H9 (cell line): ENCODE measurements at regions not wholly inside any gene's neighbourhood (a gene's known extent, or its start where the extent isn't known, plus 50 kb on each side); places are given as distances from the start of the nearest gene placed in this dataset.

Experiments used
- DNase-seq: peaks from one replicate; pipeline ENCODE4 v3.0.0-alpha.2; 2017
- H2AFZ ChIP-seq: one replicate; pipeline ENCODE4 v1.6.1; 2013; ENCODE audit warnings: mild to moderate bottlenecking, low read length, control low read depth, moderate library complexity
- H2AK5ac ChIP-seq: 2 replicates; pipeline ENCODE4 v1.6.1; 2013; ENCODE audit warnings: low read length, control low read depth, mixed read lengths; ENCODE audit not compliant: insufficient read length
- H2BK120ac ChIP-seq: one replicate; pipeline ENCODE4 v1.6.1; 2013; ENCODE audit warnings: low read depth, mild to moderate bottlenecking, low read length, control low read depth, inconsistent platforms; ENCODE audit not compliant: poor library complexity, severe bottlenecking
- H2BK12ac ChIP-seq: 2 replicates; pipeline ENCODE4 v1.6.1; 2013; ENCODE audit warnings: low read length, control low read depth, mixed read lengths, low read depth; ENCODE audit not compliant: insufficient read length
- H2BK15ac ChIP-seq: 2 replicates; pipeline ENCODE4 v1.6.1; 2013; ENCODE audit warnings: low read depth, low read length, control low read depth
- H2BK20ac ChIP-seq: one replicate; pipeline ENCODE4 v1.6.1; 2013; ENCODE audit warnings: low read depth, mild to moderate bottlenecking, low read length, control low read depth, inconsistent platforms; ENCODE audit not compliant: poor library complexity, severe bottlenecking
- H2BK5ac ChIP-seq: 2 replicates; pipeline ENCODE4 v1.6.1; 2013; ENCODE audit warnings: low read length, control low read depth, mixed read lengths; ENCODE audit not compliant: insufficient read length
- H3K14ac ChIP-seq: 2 replicates; pipeline ENCODE4 v1.6.1; 2013; ENCODE audit warnings: low read length, control low read depth; ENCODE audit not compliant: insufficient read depth
- H3K18ac ChIP-seq: 2 replicates; pipeline ENCODE4 v1.6.1; 2013; ENCODE audit warnings: low read depth, mild to moderate bottlenecking, mixed read lengths, low read length, control low read depth; ENCODE audit not compliant: insufficient read length
- H3K23ac ChIP-seq: 2 replicates; pipeline ENCODE4 v1.6.1; 2013; ENCODE audit warnings: low read length, control low read depth, mixed read lengths, low read depth; ENCODE audit not compliant: insufficient read length
- H3K23me2 ChIP-seq: 2 replicates; pipeline ENCODE4 v1.6.1; 2013; ENCODE audit warnings: low read depth, mild to moderate bottlenecking, mixed read lengths, low read length, control low read depth; ENCODE audit not compliant: insufficient read length, poor library complexity, severe bottlenecking
- H3K27ac ChIP-seq: 2 replicates; pipeline ENCODE4 v1.5.1; 2013; ENCODE audit warnings: low read length, control low read depth, mixed read lengths, low read depth; ENCODE audit not compliant: insufficient read length
- H3K27me3 ChIP-seq: 2 replicates; pipeline ENCODE4 v1.6.1; 2013; ENCODE audit warnings: low read length, control low read depth, inconsistent platforms; ENCODE audit not compliant: insufficient read depth
- H3K4ac ChIP-seq: 2 replicates; pipeline ENCODE4 v1.6.1; 2013; ENCODE audit warnings: low read depth, mild to moderate bottlenecking, control low read depth, inconsistent platforms, low read length, moderate library complexity
- H3K4me1 ChIP-seq: 2 replicates; pipeline ENCODE4 v1.6.1; 2013; ENCODE audit warnings: low read length, control low read depth, inconsistent platforms; ENCODE audit not compliant: insufficient read depth
- H3K4me2 ChIP-seq: 2 replicates; pipeline ENCODE4 v1.6.1; 2013; ENCODE audit warnings: low read length, control low read depth, mixed read lengths; ENCODE audit not compliant: insufficient read length, insufficient read depth
- H3K56ac ChIP-seq: 2 replicates; pipeline ENCODE4 v1.6.1; 2013; ENCODE audit warnings: low read depth, mild to moderate bottlenecking, mixed read lengths, low read length, control low read depth; ENCODE audit not compliant: insufficient read length
- H3K79me1 ChIP-seq: 2 replicates; pipeline ENCODE4 v1.6.1; 2013; ENCODE audit warnings: low read depth, mild to moderate bottlenecking, moderate library complexity, low read length, control low read depth, inconsistent platforms; ENCODE audit not compliant: insufficient read depth, poor library complexity, severe bottlenecking
- H3K79me2 ChIP-seq: 2 replicates; pipeline ENCODE4 v1.6.1; 2013; ENCODE audit warnings: low read length, control low read depth, inconsistent platforms; ENCODE audit not compliant: insufficient read depth
- H3K9ac ChIP-seq: 2 replicates; pipeline ENCODE4 v1.6.1; 2013; ENCODE audit warnings: low read length, control low read depth, mixed read lengths; ENCODE audit not compliant: insufficient read length; ENCODE audit errors: extremely low read depth
- H3K9me3 ChIP-seq: one replicate; pipeline ENCODE4 v1.6.1; 2013; ENCODE audit warnings: low read depth, low read length, inconsistent platforms; ENCODE audit not compliant: control insufficient read depth
- H3T11ph ChIP-seq: one replicate; pipeline ENCODE4 v1.6.1; 2013; ENCODE audit warnings: mild to moderate bottlenecking, low read length, control low read depth, inconsistent platforms
- H4K20me1 ChIP-seq: one replicate; pipeline ENCODE4 v1.6.1; 2013; ENCODE audit not compliant: control insufficient read depth, insufficient read length, insufficient read depth
- H4K5ac ChIP-seq: 2 replicates; pipeline ENCODE4 v1.6.1; 2013; ENCODE audit warnings: low read depth, mild to moderate bottlenecking, mixed read lengths, low read length, control low read depth; ENCODE audit not compliant: insufficient read length
- H4K8ac ChIP-seq: replicated peaks from 2 replicates; pipeline ENCODE4 v1.6.1; 2013; ENCODE audit warnings: low read length, control low read depth, mixed read lengths, low read depth; ENCODE audit not compliant: insufficient read length
- H4K91ac ChIP-seq: 2 replicates; pipeline ENCODE4 v1.6.1; 2013; ENCODE audit warnings: low read depth, mild to moderate bottlenecking, moderate library complexity, mixed read lengths, low read length, control low read depth; ENCODE audit not compliant: insufficient read length
- H3K27ac Mint-ChIP-seq, 3 experiments: 2 replicates in 2 of 3; 3 replicates in 1 of 3; pipeline ENCODE4 v1.8.0; 2020 to 2021; ENCODE audit warnings: mixed read lengths in 3 of 3, mild to moderate bottlenecking in 1 of 3, moderate library complexity in 1 of 3
- H3K27me3 Mint-ChIP-seq: 2 replicates; pipeline ENCODE4 v1.8.0; 2021; ENCODE audit warnings: low read depth, mild to moderate bottlenecking, moderate library complexity, mixed read lengths
- H3K36me3 Mint-ChIP-seq, 3 experiments: 2 replicates in 2 of 3; 3 replicates in 1 of 3; pipeline ENCODE4 v1.8.0; 2020 to 2021; ENCODE audit warnings: low read depth in 3 of 3, mixed read lengths in 3 of 3; ENCODE audit not compliant: insufficient read depth in 1 of 3
- H3K4me1 Mint-ChIP-seq, 2 experiments: 2 replicates each; pipeline ENCODE4 v1.8.0; 2020; ENCODE audit warnings: mixed read lengths in 2 of 2
- H3K4me3 Mint-ChIP-seq, 2 experiments: 2 replicates in 1 of 2; 3 replicates in 1 of 2; pipeline ENCODE4 v1.8.0; 2020 to 2021; ENCODE audit warnings: mild to moderate bottlenecking in 2 of 2, mixed read lengths in 2 of 2, moderate library complexity in 1 of 2
- H3K9me3 Mint-ChIP-seq, 2 experiments: 2 replicates in 1 of 2; 3 replicates in 1 of 2; pipeline ENCODE4 v1.8.0; 2020; ENCODE audit warnings: mild to moderate bottlenecking in 2 of 2, mixed read lengths in 2 of 2, moderate library complexity in 1 of 2
- CTCF ChIP-seq: fragments of 200-600 bp; sonication (generic); conservative IDR thresholded peaks from 3 replicates; pipeline ENCODE4 v1.8.0; 2021; ENCODE audit warnings: antibody characterized with exemption, mild to moderate bottlenecking
- WGBS: extraction: QIAGEN DNeasy Blood & Tissue Kit; methylation state at CpG from one replicate; pipeline ENCODE4 v1.1.7; 2013; ENCODE audit warnings: missing lambda C conversion rate, low lambda C conversion rate, mixed read lengths; ENCODE audit not compliant: insufficient read length; ENCODE audit errors: extremely low coverage; 5-methylcytosine and 5-hydroxymethylcytosine counted together

- Histone ChIP-seq H3K56ac (no peak overlapping the region), H4K5ac (no peak overlapping the region), H2AK5ac (no peak overlapping the region), H3K18ac (no peak overlapping the region), H2BK20ac (no peak overlapping the region), H3K14ac (no peak overlapping the region), H3K23me2 (no peaks in the 10 kb centered on the region), H2BK120ac (no peak overlapping the region), H2BK5ac (no peak overlapping the region), H3K27ac (no peak overlapping the region), H3K4me2 (no peak overlapping the region), H3K23ac (no peak overlapping the region), H3T11ph (no peak overlapping the region), H2BK15ac (no peak overlapping the region), H3K79me1 (no peaks in the 10 kb centered on the region), H3K79me2 (no peaks in the 10 kb centered on the region), H4K8ac (no peak overlapping the region), H3K4me1 (0 out of 2 replicates have a peak, but pooled peaks cover 2% of the 10 kb centered on the region), H3K27me3 (no peaks in the 10 kb centered on the region), H3K9me3 (no peaks in the 10 kb centered on the region), H3K9ac (no peak overlapping the region), H4K20me1 (peaks cover 2% of the 10 kb centered on the region), H4K91ac (no peak overlapping the region), H2BK12ac (no peak overlapping the region), H2AFZ (no peak overlapping the region), H3K4ac (no peak overlapping the region)
- no CpG with 5 or more reads among the region's 24 CpGs for WGBS
- no peak for TF ChIP-seq CTCF
- no peak overlapping the region; a peak in 1 of 7 replicates for H3K27ac Mint-ChIP-seq
- H3K27me3 Mint-ChIP-seq: peaks cover 7% of the 10 kb centered on the region
- no peaks in the 10 kb centered on the region for H3K36me3 Mint-ChIP-seq
- no peak overlapping the region for H3K4me3 Mint-ChIP-seq
- no peak for DNase-seq
- peaks cover 13 to 30% of the 10 kb centered on the region in 2 experiments for H3K4me1 Mint-ChIP-seq
- H3K9me3 Mint-ChIP-seq: no peaks in the 10 kb centered on the region; a peak in 1 of 5 replicates
These were observed 109.5 kb upstream of the ADRA2C start for GRCh38 chr4:3656416-3657356.
